IMR-90 (cell line): ENCODE measurements at regions not wholly inside any gene's neighbourhood (a gene's known extent, or its start where the extent isn't known, plus 50 kb on each side); places are given as distances from the start of the nearest gene placed in this dataset.

Experiments used
- ATAC-seq: fragments of 200-7000 bp; cut with Tn5 transposase; 2 replicates; pipeline ENCODE4 v1.9.1; 2020; ENCODE audit warnings: low read depth, mild to moderate bottlenecking, moderate library complexity
- BruUV-seq: library from RNA; stranded (reverse); fragments of 400-500 nt; replicated peaks from 2 replicates; lab custom pipeline; 2021; lab: Mats Ljungman, UMichigan
- CTCF ChIA-PET: fragments of 300-600 bp; formaldehyde crosslinking; extraction: SDS; loops from one replicate; lab custom pipeline; 2021; ENCODE audit warnings: antibody characterized with exemption; lab: Yijun Ruan, JAX
- POLR2A ChIA-PET: fragments of 300-600 bp; sonication (Branson Sonifier 250); formaldehyde crosslinking; loops from one replicate; lab custom pipeline; 2022; ENCODE audit warnings: antibody characterized with exemption; ENCODE audit not compliant: unreplicated experiment; lab: Charles Lee
- DNase-seq: peaks from one replicate; pipeline ENCODE4 v3.0.0; 2013
- H2AFZ ChIP-seq: replicated peaks from 2 replicates; pipeline ENCODE3; 2013; ENCODE audit warnings: low read length, mild to moderate bottlenecking; ENCODE audit not compliant: poor library complexity
- H2AK5ac ChIP-seq: 2 replicates; pipeline ENCODE4 v1.6.1; 2013; ENCODE audit warnings: low read depth, low read length, inconsistent platforms
- H2AK9ac ChIP-seq: replicated peaks from 2 replicates; pipeline ENCODE3; 2013; ENCODE audit warnings: mild to moderate bottlenecking, low read depth, low read length, moderate library complexity; ENCODE audit not compliant: poor library complexity
- H2BK120ac ChIP-seq: 2 replicates; pipeline ENCODE4 v1.6.1; 2013; ENCODE audit warnings: low read depth, low read length, inconsistent platforms
- H2BK15ac ChIP-seq: 3 replicates; pipeline ENCODE4 v1.6.1; 2013; ENCODE audit warnings: low read depth, low read length, inconsistent platforms
- H2BK20ac ChIP-seq: 2 replicates; pipeline ENCODE4 v1.6.1; 2013; ENCODE audit warnings: low read depth, mild to moderate bottlenecking, inconsistent platforms, low read length, moderate library complexity
- H2BK5ac ChIP-seq: 2 replicates; pipeline ENCODE4 v1.6.1; 2013; ENCODE audit warnings: mild to moderate bottlenecking, low read depth, low read length, inconsistent platforms; ENCODE audit not compliant: poor library complexity, severe bottlenecking
- H3K14ac ChIP-seq: replicated peaks from 2 replicates; pipeline ENCODE4 v1.6.1; 2013; ENCODE audit warnings: low read depth, low read length, inconsistent platforms
- H3K18ac ChIP-seq: 2 replicates; pipeline ENCODE4 v1.6.1; 2013; ENCODE audit warnings: low read depth, low read length, control low read depth
- H3K23ac ChIP-seq: 2 replicates; pipeline ENCODE4 v1.6.1; 2013; ENCODE audit warnings: low read depth, low read length, inconsistent platforms
- H3K27ac ChIP-seq: 2 replicates; pipeline ENCODE4 v1.5.1; 2013; ENCODE audit warnings: mild to moderate bottlenecking, control low read depth, low read length; ENCODE audit not compliant: insufficient read depth
- H3K27me3 ChIP-seq: 2 replicates; pipeline ENCODE4 v1.6.1; 2013; ENCODE audit warnings: low read length; ENCODE audit not compliant: control insufficient read depth, insufficient read depth
- H3K36me3 ChIP-seq: 2 replicates; pipeline ENCODE4 v1.6.1; 2013; ENCODE audit warnings: low read length, mixed read lengths; ENCODE audit not compliant: control insufficient read depth, insufficient read depth
- H3K4ac ChIP-seq: 2 replicates; pipeline ENCODE4 v1.6.1; 2013; ENCODE audit warnings: low read depth, low read length, inconsistent platforms
- H3K4me1 ChIP-seq: 2 replicates; pipeline ENCODE4 v1.6.1; 2013; ENCODE audit warnings: low read length, mixed read lengths; ENCODE audit not compliant: control insufficient read depth, insufficient read depth
- H3K4me2 ChIP-seq: 2 replicates; pipeline ENCODE4 v1.6.1; 2013; ENCODE audit warnings: low read depth, mild to moderate bottlenecking, control low read depth, low read length, moderate library complexity
- H3K4me3 ChIP-seq: 2 replicates; pipeline ENCODE4 v1.5.1; 2013; ENCODE audit warnings: low read depth, mild to moderate bottlenecking, control low read depth, low read length, moderate library complexity; ENCODE audit not compliant: insufficient read depth
- H3K56ac ChIP-seq: 2 replicates; pipeline ENCODE4 v1.6.1; 2013; ENCODE audit warnings: low read length, inconsistent platforms; ENCODE audit not compliant: insufficient read depth; ENCODE audit errors: extremely low read depth
- H3K79me1 ChIP-seq, 2 experiments: 2 replicates each; pipeline ENCODE4 v1.6.1; 2013; ENCODE audit warnings: low read length in 2 of 2, inconsistent platforms in 1 of 2, low read depth in 1 of 2
- H3K9ac ChIP-seq: 2 replicates; pipeline ENCODE4 v1.6.1; 2013; ENCODE audit warnings: low read depth, low read length, control low read depth
- H3K9me1 ChIP-seq: 2 replicates; pipeline ENCODE4 v1.6.1; 2013; ENCODE audit warnings: low read length, inconsistent platforms; ENCODE audit not compliant: insufficient read depth
- H3K9me3 ChIP-seq: 2 replicates; pipeline ENCODE4 v1.6.1; 2013; ENCODE audit warnings: low read length; ENCODE audit not compliant: control insufficient read depth, insufficient read depth
- H4K20me1 ChIP-seq: 2 replicates; pipeline ENCODE4 v1.6.1; 2013; ENCODE audit warnings: low read length, inconsistent platforms; ENCODE audit not compliant: insufficient read depth
- H4K5ac ChIP-seq: 2 replicates; pipeline ENCODE4 v1.6.1; 2013; ENCODE audit warnings: mild to moderate bottlenecking, low read depth, low read length, control low read depth
- H4K8ac ChIP-seq, 2 experiments: 2 replicates each; pipeline ENCODE4 v1.6.1; 2013; ENCODE audit warnings: low read depth in 2 of 2, low read length in 2 of 2, control low read depth in 1 of 2, inconsistent platforms in 1 of 2
- H4K91ac ChIP-seq: 2 replicates; pipeline ENCODE4 v1.6.1; 2013; ENCODE audit warnings: low read depth, low read length, inconsistent platforms; ENCODE audit not compliant: insufficient read depth
- BHLHE40 ChIP-seq: fragments of 150-350 bp; IDR thresholded peaks from 2 replicates; pipeline ENCODE4 v1.6.1; 2016; ENCODE audit warnings: mild to moderate bottlenecking, low read depth, low read length
- CEBPB ChIP-seq: IDR thresholded peaks from 2 replicates; pipeline ENCODE4 v1.6.1; 2012; ENCODE audit warnings: low read depth, low read length, improper control_type of control experiment
- CHD1 ChIP-seq: IDR thresholded peaks from 2 replicates; pipeline ENCODE4 v1.6.1; 2012; ENCODE audit warnings: low read depth, low read length, improper control_type of control experiment
- FOS ChIP-seq: fragments of 150-350 bp; IDR thresholded peaks from 2 replicates; pipeline ENCODE4 v1.6.1; 2016; ENCODE audit warnings: low read depth, low read length
- MAFK ChIP-seq: IDR thresholded peaks from 2 replicates; pipeline ENCODE4 v1.6.1; 2012; ENCODE audit warnings: low read depth, low read length, improper control_type of control experiment
- MAZ ChIP-seq: IDR thresholded peaks from 2 replicates; pipeline ENCODE4 v1.6.1; 2012; ENCODE audit warnings: low read depth, mild to moderate bottlenecking, low read length, improper control_type of control experiment, moderate library complexity, borderline replicate concordance
- MXI1 ChIP-seq: IDR thresholded peaks from 2 replicates; pipeline ENCODE4 v1.6.1; 2012; ENCODE audit warnings: low read depth, mild to moderate bottlenecking, low read length, moderate library complexity, borderline replicate concordance
- NFE2L2 ChIP-seq: fragments of 150-350 bp; IDR thresholded peaks from 2 replicates; pipeline ENCODE4 v1.6.1; 2016; ENCODE audit warnings: low read depth, mild to moderate bottlenecking, low read length
- POLR2A ChIP-seq: IDR thresholded peaks from 2 replicates; pipeline ENCODE4 v1.6.1; 2012; ENCODE audit warnings: mild to moderate bottlenecking, low read depth, low read length
- RAD21 ChIP-seq: IDR thresholded peaks from 2 replicates; pipeline ENCODE4 v1.6.1; 2012; ENCODE audit warnings: low read length, improper control_type of control experiment
- RCOR1 ChIP-seq: IDR thresholded peaks from 2 replicates; pipeline ENCODE4 v1.6.1; 2012; ENCODE audit warnings: mild to moderate bottlenecking, low read length, improper control_type of control experiment; ENCODE audit not compliant: insufficient replicate concordance
- RFX5 ChIP-seq: IDR thresholded peaks from 2 replicates; pipeline ENCODE4 v1.8.0; 2012; ENCODE audit warnings: low read depth, mild to moderate bottlenecking, low read length, moderate library complexity
- SMC3 ChIP-seq: fragments of 150-350 bp; IDR thresholded peaks from 2 replicates; pipeline ENCODE4 v1.6.1; 2016; ENCODE audit warnings: low read depth, mild to moderate bottlenecking, antibody characterized with exemption, low read length, moderate library complexity
- WGBS, 2 experiments: methylation state at CpG; one replicate each; pipeline versions ENCODE4 v1.1.5 to v1.1.7; 2013; ENCODE audit warnings: missing lambda C conversion rate in 2 of 2; ENCODE audit not compliant: insufficient read length in 1 of 2; ENCODE audit errors: extremely low coverage in 2 of 2; 5-methylcytosine and 5-hydroxymethylcytosine counted together
- dilution Hi-C: fragments of 300-500 bp; cut with HindIII; formaldehyde crosslinking; loops from one replicate; pipeline ENCODE4 v1.14.3; 2018; ENCODE audit warnings: low sequenced_read_pairs; ENCODE audit not compliant: unreplicated experiment
- in situ Hi-C: fragments of 300-500 bp; cut with MboI; formaldehyde crosslinking; loops from 3 replicates; pipeline ENCODE4 v1.14.3; 2019; ENCODE audit warnings: low sequenced_read_pairs, inconsistent platforms, mixed read lengths
- intact Hi-C: fragments of 100-400 bp; cut with micrococcal nuclease; formaldehyde crosslinking; loops from 2 replicates; pipeline ENCODE4 v1.10.0; 2022
- TF ChIP-seq, protein P1 (sequence below): conservative IDR thresholded peaks from 2 replicates; pipeline ENCODE4 v1.5.1; 2012; ENCODE audit warnings: mild to moderate bottlenecking, low read depth, low read length, improper control_type of control experiment
- TF ChIP-seq, protein P2 (sequence below): fragments of 150-350 bp; IDR thresholded peaks from 2 replicates; pipeline ENCODE4 v1.6.1; 2017; ENCODE audit warnings: mild to moderate bottlenecking, antibody characterized with exemption, low read length, low read depth
- TF ChIP-seq, protein P3 (sequence below): fragments of 150-350 bp; IDR thresholded peaks from 2 replicates; pipeline ENCODE4 v1.6.1; 2016; ENCODE audit warnings: low read depth, mild to moderate bottlenecking, low read length, moderate library complexity, borderline replicate concordance

DNA sequence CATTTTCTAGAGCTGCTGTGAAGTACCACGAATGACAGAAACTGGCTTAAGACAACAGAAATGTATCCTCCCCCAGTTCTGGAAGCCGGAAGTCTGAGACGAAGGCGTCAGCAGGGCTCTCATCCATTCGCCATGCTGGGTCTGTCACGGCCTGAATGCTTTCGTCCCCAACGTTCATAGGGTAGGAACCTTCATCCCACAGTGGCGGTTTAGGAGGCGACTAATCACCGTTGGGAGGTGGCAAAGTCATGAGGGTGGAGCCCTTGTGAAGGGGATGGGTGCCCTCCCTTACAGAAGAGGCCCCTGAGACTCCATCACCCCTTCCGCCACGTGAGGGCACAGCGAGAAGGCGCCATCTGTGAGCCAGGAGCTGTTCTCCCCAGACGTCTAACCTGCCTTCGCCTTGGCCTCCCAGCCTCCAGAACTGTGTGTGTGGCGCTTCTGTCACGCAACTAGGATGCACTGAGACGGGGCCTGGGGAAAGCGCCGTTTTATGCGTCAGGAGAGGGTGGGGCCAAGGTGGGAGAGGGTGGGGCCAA lies 250.3 kb downstream of the TTLL2 start:
- H3K14ac ChIP-seq, result no peak overlapping the region
- H2AFZ ChIP-seq, result no peak overlapping the region
- H3K4me2 ChIP-seq, result no peak overlapping the region

More for the DNA sequence above, 250.3 kb downstream of the TTLL2 start:
- H2BK20ac ChIP-seq, result no peak overlapping the region
- no peak overlapping the region for H4K5ac ChIP-seq
- ATAC-seq, result no peak
- no peak overlapping the region for H2BK120ac ChIP-seq
- no peaks in the 10 kb centered on the region for H4K20me1 ChIP-seq
- H3K27me3 ChIP-seq, result no peaks in the 10 kb centered on the region
- no peak overlapping the region for H4K91ac ChIP-seq
- no peak overlapping the region for H3K27ac ChIP-seq
- no TSS peak for BruUV-seq
- no peaks in the 10 kb centered on the region for H3K36me3 ChIP-seq
- H3K9me3 ChIP-seq, result peaks cover 64% of the 10 kb centered on the region
- DNase-seq, result no peak
- POLR2A ChIA-PET, result no interaction called here
- no peak overlapping the region for H2AK5ac ChIP-seq
- no peak overlapping the region for H2BK5ac ChIP-seq
- no peaks in the 10 kb centered on the region for H3K4me1 ChIP-seq
- intact Hi-C loops, result no loop called here
- no peak overlapping the region for H3K4me3 ChIP-seq
- in situ Hi-C loops, result no loop called here
- H3K18ac ChIP-seq, result no peak overlapping the region
- H4K8ac ChIP-seq, result no peak overlapping the region
- no peak overlapping the region for H2AK9ac ChIP-seq
- H3K79me1 ChIP-seq, result no peaks in the 10 kb centered on the region
- no peaks in the 10 kb centered on the region for H3K9me1 ChIP-seq
- dilution Hi-C loops, result no loop called here
- no peak overlapping the region for H3K56ac ChIP-seq
- no peak overlapping the region for H3K23ac ChIP-seq
- CTCF ChIA-PET, result no interaction called here
- TF ChIP-seq MXI1 (no peak), FOS (no peak), NFE2L2 (no peak), RAD21 (no peak), MAZ (no peak), SMC3 (no peak), MAFK (no peak), RFX5 (no peak), RCOR1 (no peak), CEBPB (no peak), POLR2A (no peak), CHD1 (no peak), BHLHE40 (no peak)
- TF ChIP-seq, protein P1, sequence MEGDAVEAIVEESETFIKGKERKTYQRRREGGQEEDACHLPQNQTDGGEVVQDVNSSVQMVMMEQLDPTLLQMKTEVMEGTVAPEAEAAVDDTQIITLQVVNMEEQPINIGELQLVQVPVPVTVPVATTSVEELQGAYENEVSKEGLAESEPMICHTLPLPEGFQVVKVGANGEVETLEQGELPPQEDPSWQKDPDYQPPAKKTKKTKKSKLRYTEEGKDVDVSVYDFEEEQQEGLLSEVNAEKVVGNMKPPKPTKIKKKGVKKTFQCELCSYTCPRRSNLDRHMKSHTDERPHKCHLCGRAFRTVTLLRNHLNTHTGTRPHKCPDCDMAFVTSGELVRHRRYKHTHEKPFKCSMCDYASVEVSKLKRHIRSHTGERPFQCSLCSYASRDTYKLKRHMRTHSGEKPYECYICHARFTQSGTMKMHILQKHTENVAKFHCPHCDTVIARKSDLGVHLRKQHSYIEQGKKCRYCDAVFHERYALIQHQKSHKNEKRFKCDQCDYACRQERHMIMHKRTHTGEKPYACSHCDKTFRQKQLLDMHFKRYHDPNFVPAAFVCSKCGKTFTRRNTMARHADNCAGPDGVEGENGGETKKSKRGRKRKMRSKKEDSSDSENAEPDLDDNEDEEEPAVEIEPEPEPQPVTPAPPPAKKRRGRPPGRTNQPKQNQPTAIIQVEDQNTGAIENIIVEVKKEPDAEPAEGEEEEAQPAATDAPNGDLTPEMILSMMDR, result no peak
- TF ChIP-seq, protein P2, sequence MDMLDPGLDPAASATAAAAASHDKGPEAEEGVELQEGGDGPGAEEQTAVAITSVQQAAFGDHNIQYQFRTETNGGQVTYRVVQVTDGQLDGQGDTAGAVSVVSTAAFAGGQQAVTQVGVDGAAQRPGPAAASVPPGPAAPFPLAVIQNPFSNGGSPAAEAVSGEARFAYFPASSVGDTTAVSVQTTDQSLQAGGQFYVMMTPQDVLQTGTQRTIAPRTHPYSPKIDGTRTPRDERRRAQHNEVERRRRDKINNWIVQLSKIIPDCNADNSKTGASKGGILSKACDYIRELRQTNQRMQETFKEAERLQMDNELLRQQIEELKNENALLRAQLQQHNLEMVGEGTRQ, result no peak
- TF ChIP-seq, protein P3, sequence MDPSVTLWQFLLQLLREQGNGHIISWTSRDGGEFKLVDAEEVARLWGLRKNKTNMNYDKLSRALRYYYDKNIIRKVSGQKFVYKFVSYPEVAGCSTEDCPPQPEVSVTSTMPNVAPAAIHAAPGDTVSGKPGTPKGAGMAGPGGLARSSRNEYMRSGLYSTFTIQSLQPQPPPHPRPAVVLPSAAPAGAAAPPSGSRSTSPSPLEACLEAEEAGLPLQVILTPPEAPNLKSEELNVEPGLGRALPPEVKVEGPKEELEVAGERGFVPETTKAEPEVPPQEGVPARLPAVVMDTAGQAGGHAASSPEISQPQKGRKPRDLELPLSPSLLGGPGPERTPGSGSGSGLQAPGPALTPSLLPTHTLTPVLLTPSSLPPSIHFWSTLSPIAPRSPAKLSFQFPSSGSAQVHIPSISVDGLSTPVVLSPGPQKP, result no peak
- no peak overlapping the region for H3K9ac ChIP-seq
- H3K4ac ChIP-seq, result no peak overlapping the region
- 70% methylated on average over 4 of the region's 23 CpGs; no CpG with 5 or more reads in 1 of the 2 experiments for WGBS, 2 experiments
- H2BK15ac ChIP-seq, result no peak overlapping the region
